OCI-LY3 (cell line): ENCODE measurements at regions not wholly inside any gene's neighbourhood (a gene's known extent, or its start where the extent isn't known, plus 50 kb on each side); places are given as distances from the start of the nearest gene placed in this dataset.

Experiments
- EZH2phosphoT487 ChIP-seq: fragments of 200-600 bp; shearing (Covaris generic); IDR thresholded peaks from 2 replicates; pipeline ENCODE4 v1.6.1; 2018; ENCODE audit warnings: antibody characterized with exemption, mixed run types, low read depth
- TF ChIP-seq, protein P1 (sequence below): fragments of 200-600, 300-600 bp; sonication (generic); IDR thresholded peaks from 2 replicates; pipeline ENCODE4 v1.5.1; 2014; ENCODE audit warnings: antibody characterized with exemption, low read length, low read depth

DNA sequence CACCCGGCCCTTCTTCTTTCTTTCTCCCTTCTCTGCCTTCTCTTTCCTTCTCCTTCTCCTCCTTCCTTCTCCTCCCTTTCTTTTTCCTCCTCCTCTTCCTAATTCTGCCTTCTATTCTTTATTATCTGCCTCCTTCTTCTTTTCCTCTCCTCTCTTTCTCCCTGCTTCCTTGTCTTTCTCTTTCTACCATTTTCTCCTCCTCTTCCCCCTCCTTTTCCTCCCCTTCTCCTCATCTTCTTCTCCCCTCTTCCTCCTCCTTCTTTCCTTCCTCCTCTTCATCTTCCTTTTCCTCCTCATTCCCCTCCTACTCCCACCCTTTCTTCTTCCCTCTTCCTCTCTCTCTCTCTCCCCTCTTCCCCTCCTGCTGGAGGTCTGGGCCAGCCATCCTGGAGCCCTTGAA is 294.9 kb upstream of the CRY1 start:
- TF ChIP-seq, protein P1, sequence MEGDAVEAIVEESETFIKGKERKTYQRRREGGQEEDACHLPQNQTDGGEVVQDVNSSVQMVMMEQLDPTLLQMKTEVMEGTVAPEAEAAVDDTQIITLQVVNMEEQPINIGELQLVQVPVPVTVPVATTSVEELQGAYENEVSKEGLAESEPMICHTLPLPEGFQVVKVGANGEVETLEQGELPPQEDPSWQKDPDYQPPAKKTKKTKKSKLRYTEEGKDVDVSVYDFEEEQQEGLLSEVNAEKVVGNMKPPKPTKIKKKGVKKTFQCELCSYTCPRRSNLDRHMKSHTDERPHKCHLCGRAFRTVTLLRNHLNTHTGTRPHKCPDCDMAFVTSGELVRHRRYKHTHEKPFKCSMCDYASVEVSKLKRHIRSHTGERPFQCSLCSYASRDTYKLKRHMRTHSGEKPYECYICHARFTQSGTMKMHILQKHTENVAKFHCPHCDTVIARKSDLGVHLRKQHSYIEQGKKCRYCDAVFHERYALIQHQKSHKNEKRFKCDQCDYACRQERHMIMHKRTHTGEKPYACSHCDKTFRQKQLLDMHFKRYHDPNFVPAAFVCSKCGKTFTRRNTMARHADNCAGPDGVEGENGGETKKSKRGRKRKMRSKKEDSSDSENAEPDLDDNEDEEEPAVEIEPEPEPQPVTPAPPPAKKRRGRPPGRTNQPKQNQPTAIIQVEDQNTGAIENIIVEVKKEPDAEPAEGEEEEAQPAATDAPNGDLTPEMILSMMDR, result no peak
- TF ChIP-seq EZH2phosphoT487, result no peak
